NCI-H748 (cell line): ENCODE measurements at regions not wholly inside any gene's neighbourhood (a gene's known extent, or its start where the extent isn't known, plus 50 kb on each side); places are given as distances from the start of the nearest gene placed in this dataset.
A peak's percentile ranks its signal among the peaks of the same experiment; 100 is the strongest.
"Not testable (repeated sequence)": the region's sequence is repeated elsewhere in the genome, so short reads cannot be mapped to it uniquely, and the experiment has no call there.

Source experiments
- DNase-seq: peaks from one replicate; lab custom pipeline; 2025; ENCODE audit not compliant: unreplicated experiment; lab: John Stamatoyannopoulos, UW

- DNase-seq = no peak
Observed at GRCh38 chr17:30590081-30590733, 113.0 kb downstream of the GOSR1 start.

GRCh38 chr17:30589431-30589830 lies 112.2 kb downstream of the GOSR1 start:
- DNase-seq = no peak

DNA sequence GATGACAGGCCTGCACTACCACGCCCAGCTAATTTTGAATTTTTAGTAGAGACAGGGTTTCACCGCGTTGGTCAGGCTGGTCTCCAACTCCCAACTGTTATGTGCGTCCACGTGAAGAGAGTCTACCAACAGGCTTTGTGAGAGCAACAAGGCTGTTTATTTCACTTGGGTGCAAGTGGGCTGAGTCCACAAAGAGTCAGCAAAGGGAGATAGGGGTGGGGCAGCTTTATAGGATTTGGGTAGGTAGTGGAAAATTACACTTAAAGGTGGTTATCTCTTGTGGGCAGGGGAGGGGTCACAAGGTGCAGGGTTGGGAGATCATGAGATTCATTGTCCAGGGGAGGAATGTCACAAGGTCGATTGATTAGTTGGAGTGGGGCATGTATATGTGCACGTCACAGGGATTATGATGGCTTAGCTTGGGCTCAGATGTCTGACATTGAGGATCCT lies 111.6 kb downstream of the GOSR1 start:
- no peak for DNase-seq

DNA sequence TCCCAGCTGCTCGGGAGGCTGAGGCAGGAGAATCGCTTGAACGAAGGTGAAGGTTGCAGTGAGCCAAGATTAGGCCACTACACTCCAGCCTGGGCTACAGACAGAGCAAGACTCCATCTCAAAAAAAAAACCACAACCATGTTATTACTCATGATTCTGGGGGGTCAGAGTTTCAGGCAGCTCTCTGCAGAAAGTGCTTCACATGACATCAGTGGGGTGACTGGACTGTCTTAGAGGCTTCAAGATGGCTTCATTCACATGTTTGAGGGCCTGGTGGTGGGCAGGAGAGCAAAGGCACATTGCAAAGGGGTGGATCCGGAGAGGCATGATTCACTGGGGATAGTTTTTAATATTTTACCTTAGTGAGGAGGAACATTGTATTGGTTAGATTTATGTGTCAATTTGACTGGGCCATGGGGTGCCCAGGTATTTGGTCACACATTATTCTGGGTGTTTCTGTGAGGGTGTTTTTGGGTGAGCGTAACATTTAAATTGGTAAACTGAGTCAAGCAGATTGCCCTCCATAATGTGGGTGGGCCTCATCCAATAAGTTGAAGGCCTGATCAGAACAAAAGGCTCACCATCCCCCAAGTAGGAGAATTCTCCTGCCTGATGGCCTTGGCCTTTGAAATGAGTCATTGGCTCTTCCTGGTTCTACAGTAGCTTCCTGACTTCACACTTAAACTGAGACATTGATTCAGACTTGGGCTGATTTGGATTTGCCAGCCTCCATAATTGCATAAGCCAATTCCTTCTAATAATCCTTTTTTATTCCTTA lies 109.8 kb downstream of the GOSR1 start:
- DNase-seq = no peak

DNA sequence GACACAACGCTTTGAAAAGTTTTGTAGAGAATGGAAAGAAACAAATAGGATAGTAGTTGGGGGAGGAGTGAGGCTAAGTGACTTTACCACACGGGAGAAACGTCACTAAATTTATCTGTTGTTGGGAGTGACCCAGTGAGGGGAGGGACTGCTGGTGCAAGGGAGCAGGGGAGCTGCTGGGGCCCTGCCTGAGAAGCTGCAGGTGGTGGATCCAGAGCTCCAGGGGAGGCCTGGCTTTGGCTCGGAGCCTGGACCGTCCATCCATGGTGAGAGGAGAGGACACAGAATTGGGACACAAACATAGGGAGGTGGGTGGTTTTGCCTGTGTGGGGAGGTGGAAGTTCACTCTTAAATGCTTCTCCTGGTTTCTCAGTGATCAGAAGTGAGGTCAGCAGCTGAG lies 107.6 kb downstream of the GOSR1 start:
- no peak for DNase-seq

GRCh38 chr17:30580916-30581315 lies 103.7 kb downstream of the GOSR1 start:
- peak; percentile 17 for DNase-seq

GRCh38 chr17:30579610-30580315 lies 102.6 kb downstream of the GOSR1 start:
- no peak for DNase-seq

GRCh38 chr17:30578015-30578717 lies 101.0 kb downstream of the GOSR1 start:
- not testable (repeated sequence) for DNase-seq
